ENCODE measurements at regions not wholly inside any gene's neighbourhood (a gene's known extent, or its start where the extent isn't known, plus 50 kb on each side); places are given as distances from the start of the nearest gene placed in this dataset.
A peak's percentile ranks its signal among the peaks of the same experiment; 100 is the strongest.

- no peak overlapping the region for H3K4me3 ChIP-seq (ENCODE audit: low read depth, low read length)
- no peak for TF ChIP-seq POLR2A (IDR thresholded peaks at IDR 0.05; ENCODE audit: extremely low read depth, insufficient read length)
- TF ChIP-seq, protein P1, sequence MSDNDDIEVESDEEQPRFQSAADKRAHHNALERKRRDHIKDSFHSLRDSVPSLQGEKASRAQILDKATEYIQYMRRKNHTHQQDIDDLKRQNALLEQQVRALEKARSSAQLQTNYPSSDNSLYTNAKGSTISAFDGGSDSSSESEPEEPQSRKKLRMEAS (IDR thresholded peaks at IDR 0.05; ENCODE audit: low read depth, low read length), result no peak
- TF ChIP-seq MYC (IDR thresholded peaks at IDR 0.05; ENCODE audit: low read depth, low read length), result no peak
- TF ChIP-seq, protein P2, sequence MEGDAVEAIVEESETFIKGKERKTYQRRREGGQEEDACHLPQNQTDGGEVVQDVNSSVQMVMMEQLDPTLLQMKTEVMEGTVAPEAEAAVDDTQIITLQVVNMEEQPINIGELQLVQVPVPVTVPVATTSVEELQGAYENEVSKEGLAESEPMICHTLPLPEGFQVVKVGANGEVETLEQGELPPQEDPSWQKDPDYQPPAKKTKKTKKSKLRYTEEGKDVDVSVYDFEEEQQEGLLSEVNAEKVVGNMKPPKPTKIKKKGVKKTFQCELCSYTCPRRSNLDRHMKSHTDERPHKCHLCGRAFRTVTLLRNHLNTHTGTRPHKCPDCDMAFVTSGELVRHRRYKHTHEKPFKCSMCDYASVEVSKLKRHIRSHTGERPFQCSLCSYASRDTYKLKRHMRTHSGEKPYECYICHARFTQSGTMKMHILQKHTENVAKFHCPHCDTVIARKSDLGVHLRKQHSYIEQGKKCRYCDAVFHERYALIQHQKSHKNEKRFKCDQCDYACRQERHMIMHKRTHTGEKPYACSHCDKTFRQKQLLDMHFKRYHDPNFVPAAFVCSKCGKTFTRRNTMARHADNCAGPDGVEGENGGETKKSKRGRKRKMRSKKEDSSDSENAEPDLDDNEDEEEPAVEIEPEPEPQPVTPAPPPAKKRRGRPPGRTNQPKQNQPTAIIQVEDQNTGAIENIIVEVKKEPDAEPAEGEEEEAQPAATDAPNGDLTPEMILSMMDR (IDR thresholded peaks at IDR 0.05; ENCODE audit: low read depth, low read length), result no peak
- peak; percentile 3 for DNase-seq (ENCODE audit: low read depth)
These were observed 308.9 kb downstream of the MN1 start for GRCh38 chr22:27492566-27493201.

- no peak overlapping the region for H3K4me3 ChIP-seq (ENCODE audit: low read depth, low read length)
- no peak for DNase-seq (ENCODE audit: low read depth)
- TF ChIP-seq POLR2A (IDR thresholded peaks at IDR 0.05; ENCODE audit: extremely low read depth, insufficient read length), result no peak
- TF ChIP-seq, protein P2 (IDR thresholded peaks at IDR 0.05; ENCODE audit: low read depth, low read length), result no peak
- TF ChIP-seq, protein P1 (IDR thresholded peaks at IDR 0.05; ENCODE audit: low read depth, low read length), result no peak
- TF ChIP-seq MYC (IDR thresholded peaks at IDR 0.05; ENCODE audit: low read depth, low read length), result no peak
These were observed 307.8 kb downstream of the MN1 start for GRCh38 chr22:27493796-27494195.

DNA sequence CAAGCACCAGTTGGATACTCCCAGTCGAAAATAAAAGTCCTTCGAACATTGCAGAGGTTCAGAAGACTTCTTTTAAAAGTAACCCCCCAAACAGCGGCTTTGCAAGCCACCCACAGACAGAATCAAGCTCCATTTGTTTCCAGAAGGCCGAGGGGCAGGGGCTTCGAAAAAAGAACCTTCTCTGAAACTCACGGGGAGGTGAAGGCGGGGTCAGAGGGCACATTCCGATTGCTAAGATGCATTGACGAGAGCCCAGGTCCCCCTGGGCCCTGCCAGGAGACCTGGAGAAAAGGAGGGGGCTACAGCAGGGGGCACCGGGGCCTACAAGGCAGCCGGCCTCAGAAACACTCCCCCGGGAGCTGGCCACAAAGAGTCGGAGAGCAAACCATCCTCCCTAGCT lies 306.8 kb downstream of the MN1 start:
- no peak for DNase-seq (ENCODE audit: low read depth)
- no peak for TF ChIP-seq MYC (IDR thresholded peaks at IDR 0.05; ENCODE audit: low read depth, low read length)
- TF ChIP-seq, protein P2 (IDR thresholded peaks at IDR 0.05; ENCODE audit: low read depth, low read length), result no peak
- TF ChIP-seq POLR2A (IDR thresholded peaks at IDR 0.05; ENCODE audit: extremely low read depth, insufficient read length), result no peak
- TF ChIP-seq, protein P1 (IDR thresholded peaks at IDR 0.05; ENCODE audit: low read depth, low read length), result no peak
- no peak overlapping the region for H3K4me3 ChIP-seq (ENCODE audit: low read depth, low read length)

- no peak for DNase-seq (ENCODE audit: low read depth)
- TF ChIP-seq POLR2A (IDR thresholded peaks at IDR 0.05; ENCODE audit: extremely low read depth, insufficient read length) (no peak), MYC (IDR thresholded peaks at IDR 0.05; ENCODE audit: low read depth, low read length) (no peak)
- TF ChIP-seq, protein P2 (IDR thresholded peaks at IDR 0.05; ENCODE audit: low read depth, low read length), result no peak
- TF ChIP-seq, protein P1 (IDR thresholded peaks at IDR 0.05; ENCODE audit: low read depth, low read length), result no peak
These were observed 306.2 kb downstream of the MN1 start for GRCh38 chr22:27495325-27495724.

GRCh38 chr22:27499121-27499520 lies 302.4 kb downstream of the MN1 start:
- H3K4me3 ChIP-seq (ENCODE audit: low read depth, low read length), result no peak overlapping the region
- TF ChIP-seq POLR2A (IDR thresholded peaks at IDR 0.05; ENCODE audit: extremely low read depth, insufficient read length) (no peak), MYC (IDR thresholded peaks at IDR 0.05; ENCODE audit: low read depth, low read length) (no peak)
- TF ChIP-seq, protein P2 (IDR thresholded peaks at IDR 0.05; ENCODE audit: low read depth, low read length), result no peak
- TF ChIP-seq, protein P1 (IDR thresholded peaks at IDR 0.05; ENCODE audit: low read depth, low read length), result no peak
- no peak for DNase-seq (ENCODE audit: low read depth)

More at GRCh38 chr22:27495325-27495724, 306.2 kb downstream of the MN1 start:
- no peak overlapping the region for H3K4me3 ChIP-seq (ENCODE audit: low read depth, low read length)

Measured in NB4 (cell line).